GM12892 (cell line): ENCODE measurements at regions not wholly inside any gene's neighbourhood (a gene's known extent, or its start where the extent isn't known, plus 50 kb on each side); places are given as distances from the start of the nearest gene placed in this dataset.

Experiments
- POLR2A ChIP-seq: IDR thresholded peaks from 2 replicates; pipeline ENCODE4 v1.6.1; 2011; ENCODE audit warnings: low read depth, low read length, control low read depth
- POLR2AphosphoS5 ChIP-seq: IDR thresholded peaks from 2 replicates; pipeline ENCODE4 v1.6.1; 2011; ENCODE audit warnings: low read depth, low read length, control low read depth
- TAF1 ChIP-seq: IDR thresholded peaks from 2 replicates; pipeline ENCODE4 v1.6.1; 2011; ENCODE audit warnings: low read depth, mild to moderate bottlenecking, control low read depth, low read length, borderline replicate concordance

DNA sequence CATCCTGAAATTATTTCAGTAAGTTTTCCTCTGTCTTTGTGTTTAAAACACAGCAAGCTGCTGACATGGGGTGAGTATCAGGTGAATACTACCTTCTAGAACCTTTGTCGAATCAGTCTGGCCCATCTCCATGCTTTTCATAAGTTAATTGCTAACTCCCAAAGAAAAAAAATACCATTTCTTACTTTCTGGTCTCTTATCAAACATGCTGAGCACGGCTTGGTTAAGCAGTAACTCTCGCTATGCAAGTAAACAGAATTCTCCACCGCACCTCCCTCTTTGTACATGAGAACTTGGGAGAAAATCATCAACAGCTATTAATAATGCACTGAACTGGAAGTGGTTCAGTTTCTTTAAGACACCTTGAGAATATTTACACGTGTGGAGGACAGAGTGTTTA is 88.6 kb downstream of the FGF9 start:
- TF ChIP-seq POLR2AphosphoS5, result no peak
- TF ChIP-seq POLR2A, result no peak
- no peak for TF ChIP-seq TAF1
